Left renal pelvis (tissue), 4 donors: ENCODE measurements at regions not wholly inside any gene's neighbourhood (a gene's known extent, or its start where the extent isn't known, plus 50 kb on each side); places are given as distances from the start of the nearest gene placed in this dataset.

Source experiments
- DNase-seq, 4 donors: peaks; one replicate each; pipeline ENCODE4 v3.0.0-alpha.2; 2013; ENCODE audit warnings: low read depth in 4 of 4, low spot score in 3 of 4

GRCh38 chr17:69978056-69978646, 96.9 kb upstream of the KCNJ16 start:
- DNase-seq: no peak

- no peak for DNase-seq
Measured at GRCh38 chr17:69981441-69981840, 93.6 kb upstream of the KCNJ16 start.

- no peak for DNase-seq
Measured at GRCh38 chr17:69995476-69995875, 79.5 kb upstream of the KCNJ16 start.

- DNase-seq: no peak
Measured at GRCh38 chr17:69997332-69997731, 77.7 kb upstream of the KCNJ16 start.

- DNase-seq: no peak
Measured at GRCh38 chr17:69999253-69999652, 75.8 kb upstream of the KCNJ16 start.

- no peak for DNase-seq
Measured at GRCh38 chr17:70006159-70006558, 68.9 kb upstream of the KCNJ16 start.

- no peak for DNase-seq
Measured at GRCh38 chr17:70011750-70012149, 63.3 kb upstream of the KCNJ16 start.

GRCh38 chr17:70013911-70014310, 61.1 kb upstream of the KCNJ16 start:
- no peak for DNase-seq

- DNase-seq: no peak
Measured at GRCh38 chr17:70017112-70017511, 57.9 kb upstream of the KCNJ16 start.

- DNase-seq: no peak
Measured at GRCh38 chr17:70017941-70018340, 57.1 kb upstream of the KCNJ16 start.

- DNase-seq: no peak
Measured at GRCh38 chr17:70021726-70022125, 53.3 kb upstream of the KCNJ16 start.

GRCh38 chr17:70022175-70022574, 52.9 kb upstream of the KCNJ16 start:
- no peak for DNase-seq

GRCh38 chr17:70024253-70024652, 50.8 kb upstream of the KCNJ16 start:
- no peak for DNase-seq
